ENCODE measurements at regions not wholly inside any gene's neighbourhood (a gene's known extent, or its start where the extent isn't known, plus 50 kb on each side); places are given as distances from the start of the nearest gene placed in this dataset.
"Not testable (repeated sequence)": the region's sequence is repeated elsewhere in the genome, so short reads cannot be mapped to it uniquely, and the experiment has no call there.

DNA sequence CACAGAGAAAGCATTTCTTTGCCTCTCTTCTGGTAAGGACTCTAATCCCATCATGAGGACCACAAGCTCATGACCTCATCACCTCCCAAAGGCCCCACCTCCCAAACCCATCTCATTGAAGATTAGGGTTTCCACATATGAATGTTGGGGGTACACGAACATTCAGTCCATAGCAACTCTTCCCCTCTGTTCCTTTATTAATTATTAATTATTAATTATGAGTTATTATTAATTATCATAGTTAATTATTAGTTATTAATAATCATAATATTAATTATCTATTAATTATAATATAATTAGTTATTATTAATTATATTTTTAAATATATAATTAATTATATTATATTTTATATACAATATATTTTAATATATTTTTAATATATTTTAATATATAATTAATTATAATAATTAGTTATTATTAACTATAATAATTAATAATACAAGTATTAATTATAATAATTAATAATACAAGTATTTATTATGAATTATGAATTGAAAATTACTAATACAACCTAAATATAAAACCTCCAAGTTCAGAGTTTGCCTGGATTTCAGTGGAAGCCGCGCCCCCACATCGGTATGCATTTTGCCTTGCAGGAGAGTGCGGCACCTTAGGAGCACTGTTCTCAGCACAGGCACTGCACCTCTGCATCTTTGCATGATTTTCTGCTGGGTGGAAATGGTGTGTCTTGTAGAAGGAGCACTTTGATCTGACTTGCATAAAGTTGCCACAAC, 128.0 kb upstream of the FGF3 start:
- CTCF ChIA-PET = interaction anchor here (1.2 kb wide), 1 partner anchor 244 kb away, joined by 3 read pairs; no protein-coding TSS in a partner anchor
- H3K27me3 Mint-ChIP-seq = peaks cover 4% of the 10 kb centered on the region
- H3K4me1 Mint-ChIP-seq = no peaks in the 10 kb centered on the region
- H3K36me3 Mint-ChIP-seq = no peaks in the 10 kb centered on the region
- no peak overlapping the region for H3K27ac Mint-ChIP-seq
- no peaks in the 10 kb centered on the region for H3K9me3 Mint-ChIP-seq
- DNase-seq = no peak
- no peak overlapping the region for H3K4me3 Mint-ChIP-seq

DNA sequence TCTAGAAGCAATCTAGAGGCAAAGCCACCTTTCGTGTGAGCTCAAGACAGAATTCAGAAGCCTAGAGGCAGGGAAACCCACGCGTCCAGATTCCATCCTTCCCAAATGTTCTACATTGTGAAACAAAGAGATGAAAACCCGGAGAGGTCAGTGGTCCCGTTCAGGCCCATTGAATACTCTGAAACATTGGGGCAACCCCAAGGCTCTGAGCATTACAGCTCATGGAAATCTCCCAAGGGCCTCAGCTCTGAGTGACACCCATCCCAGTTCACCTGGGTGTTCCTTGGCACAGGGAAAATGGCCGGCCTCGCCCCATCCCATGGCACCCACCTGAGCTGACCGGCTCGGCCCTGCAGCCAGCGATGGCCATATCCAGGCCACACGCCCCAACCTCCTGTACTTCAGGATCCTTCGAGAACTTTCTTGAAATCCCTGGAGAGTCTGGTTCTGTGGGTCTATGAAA, 128.6 kb upstream of the FGF3 start:
- CTCF ChIA-PET = interaction anchor here (1.0 to 1.2 kb wide), 2 partner anchors 244 to 248 kb away, joined by 3 to 5 read pairs; no protein-coding TSS in a partner anchor
- Mint-ChIP-seq H3K9me3 (no peaks in the 10 kb centered on the region), H3K27ac (no peak overlapping the region), H3K4me1 (no peaks in the 10 kb centered on the region), H3K36me3 (no peaks in the 10 kb centered on the region), H3K27me3 (peaks cover 4% of the 10 kb centered on the region), H3K4me3 (no peak overlapping the region)
- DNase-seq = no peak

DNA sequence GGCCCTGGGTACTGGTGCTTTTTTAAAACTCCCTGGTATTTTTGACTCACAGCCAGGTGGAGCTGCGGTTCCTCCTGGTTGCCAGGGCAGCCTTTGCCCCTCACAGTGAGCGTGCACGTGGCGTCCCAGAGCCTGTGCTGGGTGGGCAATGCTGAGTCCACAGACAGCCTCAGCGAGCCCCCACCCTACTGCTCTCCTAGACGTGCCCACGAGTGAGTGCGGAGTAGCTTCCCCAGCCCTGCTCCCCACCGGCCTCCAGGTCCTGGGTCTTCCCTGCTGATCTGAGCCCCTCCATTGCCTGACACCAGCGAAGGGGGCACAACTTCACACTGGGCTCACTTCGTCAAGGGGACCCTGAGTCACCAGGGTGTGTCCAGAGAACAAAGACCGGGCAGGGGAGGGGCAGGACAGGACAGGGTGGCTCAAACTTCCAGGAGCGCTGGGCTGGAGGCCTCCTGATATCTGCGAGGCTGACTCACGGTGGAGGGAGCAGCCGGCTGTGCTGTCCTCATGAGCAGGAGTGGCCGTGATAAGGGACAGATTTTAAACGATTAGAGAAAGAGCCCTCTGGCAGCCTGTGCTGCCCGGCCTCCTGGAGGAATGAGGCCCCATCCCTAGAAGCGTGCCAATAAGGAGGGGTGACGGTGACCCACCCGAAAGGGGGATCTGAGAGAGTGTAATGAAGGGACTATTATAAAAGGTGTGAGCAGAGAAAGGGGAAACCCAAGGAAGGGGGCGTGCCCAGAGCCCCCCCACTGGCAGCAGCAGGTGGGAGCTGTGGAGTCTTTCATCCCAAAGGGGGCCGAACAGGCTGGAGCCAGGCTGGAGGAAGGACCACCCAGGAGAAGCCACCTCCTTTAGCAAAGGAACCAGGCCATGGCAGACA, 129.3 kb upstream of the FGF3 start:
- no peak for DNase-seq
- H3K36me3 Mint-ChIP-seq = no peaks in the 10 kb centered on the region
- peaks cover 4% of the 10 kb centered on the region for H3K27me3 Mint-ChIP-seq
- H3K27ac Mint-ChIP-seq = no peak overlapping the region
- no peaks in the 10 kb centered on the region for H3K4me1 Mint-ChIP-seq
- H3K4me3 Mint-ChIP-seq = no peak overlapping the region
- CTCF ChIA-PET = interaction anchor here (1.0 to 1.2 kb wide), 2 partner anchors 243 to 248 kb away, joined by 3 to 5 read pairs; no protein-coding TSS in a partner anchor
- H3K9me3 Mint-ChIP-seq = no peaks in the 10 kb centered on the region

DNA sequence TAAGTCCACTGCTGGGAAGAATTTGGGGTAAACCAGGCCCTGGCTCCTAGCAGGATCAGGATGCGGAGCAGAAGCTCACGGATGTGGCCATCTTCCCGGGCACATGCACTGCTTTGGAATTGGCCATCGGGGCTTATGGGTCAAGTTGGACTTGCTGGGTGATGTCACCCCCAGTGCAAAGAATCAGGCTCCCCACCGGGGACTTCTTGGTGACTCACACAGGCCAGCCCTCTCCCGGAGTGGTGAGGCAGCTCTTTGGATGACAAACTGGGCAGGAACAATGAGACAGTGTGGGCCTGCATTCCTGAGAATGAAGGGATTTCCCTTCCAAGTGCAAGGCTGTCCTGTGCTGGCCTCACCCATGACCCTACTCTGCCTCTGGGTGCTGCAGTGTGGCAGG, 128.8 kb upstream of the ANO1 start:
- H3K4me1 Mint-ChIP-seq = no peaks in the 10 kb centered on the region
- no peak for DNase-seq
- CTCF ChIA-PET = no interaction called here
- no peaks in the 10 kb centered on the region for H3K27me3 Mint-ChIP-seq
- no peak overlapping the region for H3K27ac Mint-ChIP-seq
- H3K4me3 Mint-ChIP-seq = no peak overlapping the region
- H3K36me3 Mint-ChIP-seq = no peaks in the 10 kb centered on the region
- H3K9me3 Mint-ChIP-seq = no peaks in the 10 kb centered on the region

DNA sequence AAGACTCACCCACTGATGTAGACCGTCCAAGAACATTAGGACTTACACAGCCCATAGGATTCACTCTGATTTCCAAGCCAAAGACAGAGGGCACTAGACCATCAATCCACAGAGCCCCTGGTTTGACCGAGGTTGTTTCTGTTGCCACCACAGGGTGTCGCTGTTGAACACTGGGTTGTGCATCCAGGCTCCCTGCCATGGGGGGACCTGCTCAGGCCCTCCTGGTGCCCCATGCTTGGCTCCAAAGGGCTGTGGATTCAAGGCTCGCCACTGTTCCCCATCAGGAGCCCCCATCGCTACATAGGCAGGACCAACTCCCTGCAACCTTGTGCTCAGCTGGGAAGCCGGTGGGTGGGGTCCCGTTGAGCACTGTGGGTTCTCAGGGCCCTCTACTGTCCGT, 128.0 kb upstream of the ANO1 start:
- no peak overlapping the region for H3K27ac Mint-ChIP-seq
- CTCF ChIA-PET = no interaction called here
- peak; percentile 35 for DNase-seq
- H3K9me3 Mint-ChIP-seq = no peaks in the 10 kb centered on the region
- H3K27me3 Mint-ChIP-seq = no peaks in the 10 kb centered on the region
- no peak overlapping the region for H3K4me3 Mint-ChIP-seq
- H3K4me1 Mint-ChIP-seq = no peaks in the 10 kb centered on the region
- H3K36me3 Mint-ChIP-seq = no peaks in the 10 kb centered on the region

DNA sequence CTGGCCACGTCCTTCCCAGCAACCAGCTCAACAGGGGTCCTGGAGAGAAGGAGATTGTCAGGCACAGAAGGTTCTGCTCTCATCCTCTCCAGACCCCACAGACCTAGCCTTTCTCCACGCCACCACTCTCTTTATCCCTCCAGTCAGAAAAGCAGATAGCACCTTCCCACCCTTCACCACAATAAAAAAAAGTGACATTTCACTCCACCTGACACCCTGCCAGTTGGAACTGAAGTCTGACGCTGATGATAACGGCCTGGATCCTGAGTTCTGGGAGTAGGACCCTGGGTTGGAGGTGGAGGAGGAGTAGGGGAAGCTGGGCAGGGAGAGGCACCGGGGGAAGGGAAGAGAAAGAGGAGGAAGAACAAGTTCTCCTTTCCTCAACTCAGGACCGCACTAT, 127.5 kb upstream of the ANO1 start:
- H3K36me3 Mint-ChIP-seq = no peaks in the 10 kb centered on the region
- peaks cover under 1% of the 10 kb centered on the region for H3K27me3 Mint-ChIP-seq
- CTCF ChIA-PET = no interaction called here
- no peak overlapping the region for H3K4me3 Mint-ChIP-seq
- no peaks in the 10 kb centered on the region for H3K4me1 Mint-ChIP-seq
- H3K27ac Mint-ChIP-seq = no peak overlapping the region
- H3K9me3 Mint-ChIP-seq = no peaks in the 10 kb centered on the region
- no peak for DNase-seq

DNA sequence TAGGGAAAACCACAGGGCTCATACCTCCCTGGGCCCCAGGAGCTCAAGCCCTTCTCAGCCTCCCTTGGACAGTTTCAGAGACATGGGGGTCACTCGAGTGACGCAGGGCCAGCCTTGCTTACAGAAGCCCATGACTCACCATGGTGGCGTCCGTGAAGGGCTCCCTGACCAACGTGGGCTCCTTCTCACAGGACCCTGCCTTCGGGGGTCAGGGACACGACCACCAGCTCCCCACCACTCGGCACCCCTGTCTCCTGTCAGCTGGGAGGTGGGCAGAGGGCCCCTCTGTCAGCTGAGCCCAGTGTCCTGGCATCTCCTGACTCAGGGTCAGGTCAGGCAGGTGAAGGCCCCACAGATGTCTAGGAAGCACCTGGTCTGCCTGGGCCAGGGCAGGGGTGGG, 126.3 kb upstream of the ANO1 start:
- Mint-ChIP-seq H3K9me3 (no peaks in the 10 kb centered on the region), H3K4me3 (no peak overlapping the region), H3K36me3 (no peaks in the 10 kb centered on the region), H3K4me1 (no peaks in the 10 kb centered on the region), H3K27ac (no peak overlapping the region), H3K27me3 (peaks cover 5% of the 10 kb centered on the region)
- CTCF ChIA-PET = interaction anchor here (0.9 kb wide), 1 partner anchor 246 kb away, joined by 3 read pairs; no protein-coding TSS in a partner anchor
- DNase-seq = no peak

DNA sequence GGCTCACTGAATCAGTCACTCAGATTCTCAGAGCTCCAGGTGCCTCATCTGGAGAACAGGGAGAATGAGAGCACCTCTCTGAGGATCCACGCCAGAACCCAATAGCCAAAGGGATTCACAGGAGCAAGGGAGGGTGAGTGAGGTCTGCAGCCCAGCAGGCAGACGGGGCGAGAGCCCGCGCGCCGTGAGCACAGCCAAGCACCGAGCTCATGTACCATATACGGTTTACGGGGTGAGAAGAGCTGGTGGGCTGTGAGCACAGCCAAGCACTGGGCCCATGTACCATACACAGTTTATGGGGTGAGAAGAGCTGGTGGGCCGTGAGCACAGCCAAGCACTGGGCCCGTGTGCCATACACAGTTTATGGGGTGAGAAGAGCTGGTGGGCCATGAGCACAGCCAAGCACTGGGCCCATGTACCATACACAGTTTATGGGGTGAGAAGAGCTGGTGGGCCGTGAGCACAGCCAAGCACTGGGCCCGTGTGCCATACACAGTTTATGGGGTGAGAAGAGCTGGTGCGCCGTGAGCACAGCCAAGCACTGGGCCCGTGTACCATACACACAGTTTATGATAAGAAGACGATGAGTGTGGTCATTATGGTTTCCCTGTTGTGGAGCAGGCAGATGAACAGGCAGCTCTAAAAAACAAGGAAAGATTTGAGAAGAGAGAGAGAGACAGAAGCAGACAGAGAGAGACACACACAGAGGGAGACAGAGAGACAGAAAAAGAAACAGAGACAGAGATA, 125.7 kb upstream of the ANO1 start:
- H3K9me3 Mint-ChIP-seq, H3K27me3 Mint-ChIP-seq, CTCF ChIA-PET, DNase-seq, H3K36me3 Mint-ChIP-seq, H3K4me3 Mint-ChIP-seq, H3K27ac Mint-ChIP-seq, H3K4me1 Mint-ChIP-seq: not testable (repeated sequence)

DNA sequence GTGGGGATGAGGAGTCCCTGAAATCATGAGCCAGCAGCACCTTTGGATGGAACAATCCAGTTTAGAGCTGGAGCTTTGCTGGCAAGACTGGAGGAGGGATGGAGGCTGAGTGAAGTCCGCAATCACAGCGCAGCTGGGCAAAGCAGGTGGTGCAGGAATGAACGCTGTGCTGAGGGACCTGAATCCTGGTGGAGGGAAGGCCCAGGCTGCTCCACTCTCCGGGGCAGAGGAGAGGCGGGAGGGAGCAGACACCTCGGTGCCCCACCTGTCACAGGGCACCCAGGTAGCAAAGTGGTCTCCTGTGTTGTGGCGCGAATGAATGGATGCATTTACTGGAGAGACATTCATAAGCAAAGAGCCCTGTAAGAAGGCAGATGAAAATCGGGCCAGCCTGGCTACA, 124.8 kb upstream of the ANO1 start:
- no peak overlapping the region for H3K4me3 Mint-ChIP-seq
- peaks cover 5% of the 10 kb centered on the region for H3K27me3 Mint-ChIP-seq
- no peak for DNase-seq
- H3K4me1 Mint-ChIP-seq = no peaks in the 10 kb centered on the region
- no peaks in the 10 kb centered on the region for H3K9me3 Mint-ChIP-seq
- H3K36me3 Mint-ChIP-seq = no peaks in the 10 kb centered on the region
- CTCF ChIA-PET = no interaction called here
- H3K27ac Mint-ChIP-seq = no peak overlapping the region

DNA sequence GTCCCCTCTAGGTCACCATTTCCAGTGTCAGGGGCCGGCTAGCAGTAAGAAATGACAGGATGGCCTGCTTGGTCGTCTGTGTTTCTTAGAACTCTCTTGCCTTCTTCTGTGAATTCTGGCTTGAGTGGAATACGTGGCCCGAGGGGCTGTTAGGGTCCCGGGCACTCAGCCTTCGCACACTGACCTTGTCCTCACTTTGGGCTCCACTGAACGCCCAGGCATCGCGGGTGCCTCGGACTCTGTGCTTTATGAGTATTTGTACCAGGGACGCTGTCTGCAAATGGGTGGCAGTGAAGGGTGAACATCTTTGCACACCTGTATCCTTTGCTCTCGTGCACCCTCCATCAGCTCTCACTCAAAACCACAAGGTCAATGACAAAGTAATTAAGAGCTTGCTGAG, 123.4 kb upstream of the ANO1 start:
- peaks cover 5% of the 10 kb centered on the region for H3K27me3 Mint-ChIP-seq

DNA sequence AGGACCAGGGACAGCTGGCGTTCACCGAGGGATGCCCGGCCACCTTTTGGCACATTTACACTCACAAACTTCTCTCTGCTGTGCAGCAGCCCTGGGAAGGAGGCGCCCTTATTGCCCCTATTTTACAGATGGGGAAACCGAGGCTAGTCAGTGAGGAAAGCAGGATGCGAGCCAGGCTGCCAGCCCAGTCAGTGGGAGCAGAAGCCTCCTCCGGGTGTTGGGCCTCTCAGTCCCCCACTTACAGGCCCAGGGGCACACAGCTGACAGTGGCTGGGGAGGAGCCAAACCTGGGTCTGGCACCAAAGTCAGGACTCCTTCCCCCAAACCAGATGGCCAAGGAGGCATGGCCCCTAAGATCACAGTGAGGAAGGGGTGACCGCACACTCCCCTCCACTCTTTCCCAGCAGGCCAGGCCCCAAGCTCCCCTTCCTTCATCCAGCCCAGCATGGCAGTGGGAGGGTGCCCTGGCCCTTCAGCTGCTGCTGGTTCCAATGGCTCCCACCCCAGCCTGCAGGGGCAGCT, 121.4 kb upstream of the ANO1 start:
- Mint-ChIP-seq H3K4me3 (no peak overlapping the region), H3K9me3 (no peaks in the 10 kb centered on the region), H3K27ac (no peak overlapping the region), H3K36me3 (no peaks in the 10 kb centered on the region), H3K4me1 (no peaks in the 10 kb centered on the region), H3K27me3 (peaks cover 9% of the 10 kb centered on the region)
- CTCF ChIA-PET = no interaction called here
- DNase-seq = no peak

More for the DNA sequence above, 123.4 kb upstream of the ANO1 start:
- Mint-ChIP-seq H3K27ac (no peak overlapping the region), H3K4me1 (no peaks in the 10 kb centered on the region), H3K9me3 (no peaks in the 10 kb centered on the region), H3K4me3 (no peak overlapping the region), H3K36me3 (no peaks in the 10 kb centered on the region)
- DNase-seq = no peak
- CTCF ChIA-PET = no interaction called here

DNA sequence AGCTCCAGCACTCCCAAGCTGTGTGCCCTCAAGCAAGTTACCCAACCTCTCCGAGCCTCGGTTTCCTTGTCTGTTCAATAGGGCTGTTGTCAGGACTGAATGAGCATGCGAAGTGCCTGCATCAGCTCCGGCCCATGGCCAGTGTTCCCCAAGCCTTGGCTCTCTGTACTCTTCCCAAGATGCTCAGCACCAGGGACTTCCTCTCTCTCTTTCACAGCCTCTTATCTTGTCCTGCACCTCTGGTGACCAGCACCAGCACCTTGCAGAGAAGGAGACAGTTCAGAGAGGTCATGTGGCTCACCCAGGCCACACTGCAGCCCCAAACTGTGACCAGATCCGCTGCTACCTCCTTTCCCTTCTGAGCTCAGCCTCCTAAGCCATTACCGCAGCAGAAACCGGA, 120.3 kb upstream of the ANO1 start:
- H3K27me3 Mint-ChIP-seq = peaks cover 9% of the 10 kb centered on the region
- H3K4me3 Mint-ChIP-seq = no peak overlapping the region
- no peaks in the 10 kb centered on the region for H3K9me3 Mint-ChIP-seq
- CTCF ChIA-PET = no interaction called here
- H3K27ac Mint-ChIP-seq = no peak overlapping the region
- H3K4me1 Mint-ChIP-seq = no peaks in the 10 kb centered on the region
- H3K36me3 Mint-ChIP-seq = no peaks in the 10 kb centered on the region
- no peak for DNase-seq

DNA sequence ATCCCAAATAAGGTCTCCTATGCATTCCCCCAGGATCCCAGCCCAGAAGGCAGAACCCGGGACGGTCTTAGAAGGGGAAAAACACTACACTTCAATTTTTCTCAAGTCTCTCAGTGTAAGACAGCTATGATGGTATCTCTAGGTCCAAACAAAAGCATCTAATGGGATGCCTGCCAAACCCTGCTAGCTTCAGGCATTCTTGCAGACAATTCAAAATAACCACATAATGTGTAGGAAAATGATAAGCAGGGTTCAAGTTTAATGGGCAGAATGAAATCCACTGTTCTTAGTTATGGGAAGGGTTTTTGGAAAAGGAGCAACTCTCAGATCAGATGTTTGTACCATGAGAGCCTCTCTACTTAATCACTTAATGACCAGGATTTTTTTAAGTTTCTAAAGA, 119.8 kb upstream of the ANO1 start:
- CTCF ChIA-PET = no interaction called here
- H3K9me3 Mint-ChIP-seq = no peaks in the 10 kb centered on the region
- peaks cover 13% of the 10 kb centered on the region for H3K27me3 Mint-ChIP-seq
- H3K4me3 Mint-ChIP-seq = no peak overlapping the region
- no peaks in the 10 kb centered on the region for H3K4me1 Mint-ChIP-seq
- no peaks in the 10 kb centered on the region for H3K36me3 Mint-ChIP-seq
- no peak overlapping the region for H3K27ac Mint-ChIP-seq
- DNase-seq = no peak

DNA sequence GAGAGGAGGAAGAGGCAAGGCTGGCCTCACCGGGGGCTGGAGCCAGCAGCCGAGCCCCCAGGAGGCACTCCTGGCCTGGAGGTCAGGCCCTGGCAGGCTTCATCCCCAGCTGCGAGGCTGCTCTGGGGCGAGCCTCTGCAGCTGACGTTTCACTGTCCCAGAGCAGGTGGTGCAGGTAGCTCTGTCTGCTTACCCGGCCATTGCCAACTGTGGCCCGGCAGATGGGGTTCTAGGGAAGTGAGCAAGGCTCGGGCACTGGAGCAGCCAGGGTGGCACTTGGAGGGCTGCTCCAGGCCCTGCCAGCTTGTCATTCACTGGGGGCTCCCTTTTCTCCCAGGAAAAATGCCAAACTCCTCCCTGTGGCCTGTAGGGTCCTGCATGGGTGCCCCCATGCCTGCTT, 118.7 kb upstream of the ANO1 start:
- H3K27me3 Mint-ChIP-seq = peaks cover 14% of the 10 kb centered on the region
- no peaks in the 10 kb centered on the region for H3K36me3 Mint-ChIP-seq
- DNase-seq = no peak
- H3K9me3 Mint-ChIP-seq = no peaks in the 10 kb centered on the region
- no peak overlapping the region for H3K27ac Mint-ChIP-seq
- CTCF ChIA-PET = no interaction called here
- H3K4me3 Mint-ChIP-seq = no peak overlapping the region
- no peaks in the 10 kb centered on the region for H3K4me1 Mint-ChIP-seq

Data from activated naive CD4-positive, alpha-beta T cell treated with anti-CD3 and anti-CD28 coated beads, Interleukin-2, amount 10 ng/mL, durations not matched to agents 7 days and 5 days (primary cell).